ENCODE measurements at regions not wholly inside any gene's neighbourhood (a gene's known extent, or its start where the extent isn't known, plus 50 kb on each side); places are given as distances from the start of the nearest gene placed in this dataset.
A peak's percentile ranks its signal among the peaks of the same experiment; 100 is the strongest.

- TF ChIP-seq CTCF (conservative IDR thresholded peaks at IDR 0.05; ENCODE audit: low read depth in 2 of 2) (peak in 1 of 2 experiments; percentile 36; a peak in 2 of 4 replicates), ZNF114 (CRISPR knock-in tag; IDR thresholded peaks at IDR 0.05) (no peak), NANOG (IDR thresholded peaks at IDR 0.05; ENCODE audit: borderline replicate concordance) (no peak)
- Histone ChIP-seq H3K36me3 (ENCODE audit: insufficient read depth) (no peaks in the 10 kb centered on the region), H3K9me2 (ENCODE audit: insufficient read depth) (peaks cover 2% of the 10 kb centered on the region; the same call in 1 of the 2 replicates), H3K79me2 (replicated peaks; ENCODE audit: insufficient read depth) (no peaks in the 10 kb centered on the region), H4K20me1 (replicated peaks; ENCODE audit: insufficient read depth) (no peaks in the 10 kb centered on the region), H3K4me2 (no peak overlapping the region), H3K27me3 (ENCODE audit: insufficient read depth) (no peaks in the 10 kb centered on the region), H3K4me1 (ENCODE audit: insufficient read depth) (no peaks in the 10 kb centered on the region), H2AFZ (peak overlapping the region; percentile 43; the same call in 1 of the 2 replicates), H3F3A (replicated peaks; ENCODE audit: low read depth) (no peaks in the 10 kb centered on the region), H3K4me3 (no peak overlapping the region), H3K27ac (ENCODE audit: low read depth) (no peak overlapping the region)
- H3K27ac Mint-ChIP-seq: no peak overlapping the region
- ATAC-seq (peak; percentile 89), DNase-seq (ENCODE audit: low spot score) (peak; percentile 59)
- H3K4me1 Mint-ChIP-seq: no peaks in the 10 kb centered on the region
- peaks cover 3% of the 10 kb centered on the region for H3K27me3 Mint-ChIP-seq (ENCODE audit: insufficient read depth, low read depth, poor library complexity)
- no peaks in the 10 kb centered on the region for H3K36me3 Mint-ChIP-seq (ENCODE audit: low read depth)
- H3K9me3 Mint-ChIP-seq: no peaks in the 10 kb centered on the region; the same call in 2 of the 3 replicates
- H3K4me3 Mint-ChIP-seq: no peak overlapping the region
These were observed 94.2 kb upstream of the MBOAT1 start for GRCh38 chr6:20306491-20306890.

GRCh38 chr6:20309186-20309585, 92.5 kb upstream of the E2F3 start:
- H3F3A ChIP-seq (replicated peaks; ENCODE audit: low read depth): no peaks in the 10 kb centered on the region
- no peaks in the 10 kb centered on the region for H3K4me1 ChIP-seq (ENCODE audit: insufficient read depth)
- no peaks in the 10 kb centered on the region for H3K36me3 ChIP-seq (ENCODE audit: insufficient read depth)
- H3K4me1 Mint-ChIP-seq: no peaks in the 10 kb centered on the region
- H2AFZ ChIP-seq: no peak overlapping the region
- no peaks in the 10 kb centered on the region for H3K27me3 ChIP-seq (ENCODE audit: insufficient read depth)
- H3K9me3 Mint-ChIP-seq: no peaks in the 10 kb centered on the region; the same call in 2 of the 3 replicates
- 0 out of 2 replicates have a peak, but pooled peaks cover 2% of the 10 kb centered on the region for H3K9me2 ChIP-seq (ENCODE audit: insufficient read depth)
- H3K36me3 Mint-ChIP-seq (ENCODE audit: low read depth): no peaks in the 10 kb centered on the region
- H4K20me1 ChIP-seq (replicated peaks; ENCODE audit: insufficient read depth): no peaks in the 10 kb centered on the region
- DNase-seq (ENCODE audit: low spot score): no peak
- no peak overlapping the region for H3K4me3 ChIP-seq
- no peak overlapping the region for H3K4me3 Mint-ChIP-seq
- no peak for ATAC-seq
- H3K27ac ChIP-seq (ENCODE audit: low read depth): no peak overlapping the region
- peaks cover 3% of the 10 kb centered on the region for H3K27me3 Mint-ChIP-seq (ENCODE audit: insufficient read depth, low read depth, poor library complexity)
- no peak overlapping the region for H3K27ac Mint-ChIP-seq
- no peaks in the 10 kb centered on the region for H3K79me2 ChIP-seq (replicated peaks; ENCODE audit: insufficient read depth)
- H3K4me2 ChIP-seq: no peak overlapping the region
- TF ChIP-seq EZH2phosphoT487 (IDR thresholded peaks at IDR 0.05; ENCODE audit: unreplicated experiment) (no peak), JUNB (IDR thresholded peaks at IDR 0.05; ENCODE audit: unreplicated experiment) (no peak), EZH2 (IDR thresholded peaks at IDR 0.05; ENCODE audit: low read depth, unreplicated experiment) (no peak), REST (IDR thresholded peaks at IDR 0.05; ENCODE audit: unreplicated experiment) (no peak), CTCF (conservative IDR thresholded peaks at IDR 0.05; ENCODE audit: low read depth in 2 of 2) (no peak), POLR2AphosphoS5 (IDR thresholded peaks at IDR 0.05; ENCODE audit: low read depth) (no peak), ZNF114 (CRISPR knock-in tag; IDR thresholded peaks at IDR 0.05) (no peak), NANOG (IDR thresholded peaks at IDR 0.05; ENCODE audit: borderline replicate concordance) (no peak), ZNF331 (CRISPR knock-in tag; IDR thresholded peaks at IDR 0.05; ENCODE audit: low read depth) (no peak)
